ENCODE measurements at regions not wholly inside any gene's neighbourhood (a gene's known extent, or its start where the extent isn't known, plus 50 kb on each side); places are given as distances from the start of the nearest gene placed in this dataset.

DNA sequence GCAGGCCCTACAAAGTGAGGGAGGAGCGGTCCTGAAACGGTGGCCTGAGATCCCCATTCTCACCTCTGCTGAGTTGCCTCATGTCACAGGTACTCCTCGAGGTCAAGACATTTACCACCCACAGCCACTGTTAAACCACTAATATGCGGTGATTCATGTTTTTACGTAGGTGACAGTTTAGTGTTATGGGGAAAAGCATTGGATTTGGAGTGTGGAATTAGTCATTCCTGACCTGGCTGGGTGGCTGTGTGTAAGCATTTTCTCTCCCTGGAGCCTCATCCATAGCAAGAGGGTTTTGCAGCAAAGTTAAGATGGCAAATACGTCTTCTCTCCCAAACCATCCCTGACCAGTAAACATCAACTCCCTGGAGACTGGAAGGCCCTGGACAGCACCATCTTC is 57.8 kb upstream of the KCNJ6 start:
- Histone ChIP-seq H3K27me3 (ENCODE audit: insufficient read depth, low read length) (no peaks in the 10 kb centered on the region), H3K36me3 (ENCODE audit: control insufficient read depth in 1 of 2, insufficient read depth in 2 of 2, low read length in 2 of 2) (no peaks in the 10 kb centered on the region), H2AK5ac (ENCODE audit: low read length) (no peak overlapping the region), H3K9ac (ENCODE audit: low read length) (no peak overlapping the region), H3K27ac (ENCODE audit: low read depth, low read length) (no peak overlapping the region), H3K14ac (ENCODE audit: low read length) (no peak overlapping the region), H2BK5ac (ENCODE audit: low read depth, low read length, poor library complexity) (no peak overlapping the region), H3K23ac (ENCODE audit: low read length) (no peak overlapping the region), H3K79me2 (ENCODE audit: control insufficient read depth, insufficient read depth, low read length, poor library complexity) (no peaks in the 10 kb centered on the region), H3K18ac (ENCODE audit: low read length) (no peak overlapping the region), H3K4ac (ENCODE audit: low read depth, low read length) (no peak overlapping the region), H3K79me1 (ENCODE audit: low read length) (no peaks in the 10 kb centered on the region), H2AFZ (ENCODE audit: insufficient read depth, low read length, poor library complexity) (no peak overlapping the region), H3K4me1 (ENCODE audit: control insufficient read depth in 1 of 2, insufficient read depth in 2 of 2, low read length in 2 of 2) (no peaks in the 10 kb centered on the region), H3K9me3 (ENCODE audit: insufficient read depth, low read depth, low read length) (no peaks in the 10 kb centered on the region), H4K12ac (ENCODE audit: low read depth, low read length) (no peak overlapping the region), H3K4me3 (ENCODE audit: low read depth, low read length) (no peak overlapping the region), H4K8ac (ENCODE audit: low read depth, low read length) (no peak overlapping the region), H4K91ac (ENCODE audit: low read depth, low read length) (no peak overlapping the region), H3K4me2 (ENCODE audit: low read length) (no peak overlapping the region), H2BK12ac (ENCODE audit: low read length) (no peak overlapping the region), H2BK120ac (ENCODE audit: insufficient read depth, low read length, poor library complexity) (no peak overlapping the region)
- whole genome bisulfite sequencing (ENCODE audit: extremely low coverage, insufficient coverage, insufficient read length) = no CpG with 5 or more reads among the region's 6 CpGs
- peak; percentile 24 to 53 for DNase-seq

DNA sequence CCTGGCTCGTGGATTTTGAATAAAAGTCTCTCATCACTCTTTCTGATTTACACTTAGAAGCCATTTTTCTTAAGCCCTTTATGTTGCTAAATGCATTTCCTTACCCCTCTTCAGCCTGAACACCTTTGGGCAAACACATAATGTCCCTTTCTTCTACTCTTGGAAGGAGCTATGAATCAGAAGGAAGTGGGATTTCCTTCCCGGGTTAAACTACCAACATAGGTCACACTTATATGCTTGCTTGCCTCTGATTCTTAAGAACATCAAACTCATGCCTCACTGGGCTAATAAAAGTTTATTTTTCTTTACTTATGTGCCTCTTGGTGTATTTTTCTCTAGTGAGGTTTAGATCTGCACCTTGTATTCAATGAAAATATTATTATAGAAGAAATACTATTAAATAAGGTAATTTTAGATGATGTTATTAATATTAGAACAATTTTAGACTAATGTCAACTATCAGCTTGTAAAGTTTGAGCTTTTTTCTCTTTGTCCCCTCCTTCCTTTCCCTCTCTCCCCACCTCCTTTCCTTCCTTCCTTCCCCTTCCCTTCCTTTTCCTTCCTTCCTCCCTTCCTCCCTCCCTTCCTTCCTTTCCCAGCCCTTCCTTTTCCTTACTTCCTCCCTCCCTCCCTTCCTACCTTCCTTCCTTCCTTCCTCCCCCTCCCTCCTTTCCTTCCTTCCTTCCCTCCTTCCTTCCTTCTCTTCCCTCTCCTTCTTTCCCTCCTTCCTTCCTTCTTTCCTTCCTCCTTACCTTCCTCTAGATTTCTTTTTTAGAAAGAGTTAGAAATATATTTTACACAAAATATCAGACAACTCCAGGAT is 66.5 kb upstream of the KCNJ6 start:
- WGBS (ENCODE audit: extremely low coverage, insufficient coverage, insufficient read length) = no CpG with 5 or more reads among the region's 2 CpGs
- no peak overlapping the region for H2BK12ac ChIP-seq (ENCODE audit: low read length)
- no peaks in the 10 kb centered on the region for H3K79me2 ChIP-seq (ENCODE audit: control insufficient read depth, insufficient read depth, low read length, poor library complexity)

DNA sequence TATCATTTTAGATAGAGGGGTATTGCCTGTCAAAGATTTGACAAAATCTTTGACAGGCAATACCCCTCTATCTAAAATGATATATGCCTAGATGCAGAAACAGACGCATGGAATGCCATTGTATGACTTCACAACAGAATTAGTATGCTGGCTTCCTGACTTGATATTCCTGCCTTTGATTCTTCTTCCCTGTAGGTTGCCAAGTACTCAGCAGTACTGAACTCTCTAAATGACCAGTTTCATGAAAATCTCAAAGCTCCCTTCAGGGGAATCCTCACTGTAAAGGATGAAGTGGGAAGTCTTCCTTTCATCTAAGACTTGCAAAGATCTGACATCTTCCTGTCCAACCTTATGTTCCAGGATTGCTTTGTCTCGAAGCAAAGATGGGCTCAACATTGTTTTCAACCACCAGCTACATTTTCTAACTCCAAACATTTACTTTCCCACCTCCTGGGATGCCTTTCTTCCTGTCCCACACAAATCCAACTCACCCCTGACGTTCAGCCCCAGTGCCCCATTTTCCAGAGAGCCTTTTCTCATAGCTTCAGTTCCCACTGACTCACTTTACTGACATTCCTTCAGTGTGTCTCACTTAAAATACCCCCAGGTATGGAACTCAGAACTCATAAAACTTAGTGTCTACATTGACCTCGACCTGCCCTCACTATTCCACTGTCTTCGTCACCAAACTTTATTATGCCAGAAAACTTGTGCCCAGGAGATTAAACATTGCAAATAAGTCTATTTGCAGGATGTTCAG is 67.3 kb upstream of the KCNJ6 start:
- no peaks in the 10 kb centered on the region for H3K4me1 ChIP-seq (ENCODE audit: control insufficient read depth in 1 of 2, insufficient read depth in 2 of 2, low read length in 2 of 2)
- no peaks in the 10 kb centered on the region for H3K27me3 ChIP-seq (ENCODE audit: insufficient read depth, low read length)
- H3K14ac ChIP-seq (ENCODE audit: low read length) = no peak overlapping the region
- H3K4me2 ChIP-seq (ENCODE audit: low read length) = peak overlapping the region; percentile 30
- H2AK5ac ChIP-seq (ENCODE audit: low read length) = no peak overlapping the region
- WGBS (ENCODE audit: extremely low coverage, insufficient coverage, insufficient read length) = no CpG with 5 or more reads among the region's 5 CpGs
- no peak overlapping the region for H2AFZ ChIP-seq (ENCODE audit: insufficient read depth, low read length, poor library complexity)
- no peak overlapping the region for H4K8ac ChIP-seq (ENCODE audit: low read depth, low read length)
- H4K12ac ChIP-seq (ENCODE audit: low read depth, low read length) = no peak overlapping the region
- no peaks in the 10 kb centered on the region for H3K79me2 ChIP-seq (ENCODE audit: control insufficient read depth, insufficient read depth, low read length, poor library complexity)
- H3K9me3 ChIP-seq (ENCODE audit: insufficient read depth, low read depth, low read length) = no peaks in the 10 kb centered on the region
- H3K36me3 ChIP-seq (ENCODE audit: control insufficient read depth in 1 of 2, insufficient read depth in 2 of 2, low read length in 2 of 2) = no peaks in the 10 kb centered on the region
- H2BK5ac ChIP-seq (ENCODE audit: low read depth, low read length, poor library complexity) = no peak overlapping the region
- no peak overlapping the region for H4K91ac ChIP-seq (ENCODE audit: low read depth, low read length)
- H2BK120ac ChIP-seq (ENCODE audit: insufficient read depth, low read length, poor library complexity) = no peak overlapping the region
- no peaks in the 10 kb centered on the region for H3K79me1 ChIP-seq (ENCODE audit: low read length)
- peak; percentile 12 to 61 for DNase-seq
- H3K23ac ChIP-seq (ENCODE audit: low read length) = no peak overlapping the region
- no peak overlapping the region for H3K4me3 ChIP-seq (ENCODE audit: low read depth, low read length)
- no peak overlapping the region for H3K27ac ChIP-seq (ENCODE audit: low read depth, low read length)
- H3K4ac ChIP-seq (ENCODE audit: low read depth, low read length) = no peak overlapping the region
- H2BK12ac ChIP-seq (ENCODE audit: low read length) = no peak overlapping the region
- no peak overlapping the region for H3K18ac ChIP-seq (ENCODE audit: low read length)
- no peak overlapping the region for H3K9ac ChIP-seq (ENCODE audit: low read length)

More for the DNA sequence above, 66.5 kb upstream of the KCNJ6 start:
- H3K36me3 ChIP-seq (ENCODE audit: control insufficient read depth in 1 of 2, insufficient read depth in 2 of 2, low read length in 2 of 2) = no peaks in the 10 kb centered on the region
- no peak overlapping the region for H2BK120ac ChIP-seq (ENCODE audit: insufficient read depth, low read length, poor library complexity)
- no peak overlapping the region for H3K4me3 ChIP-seq (ENCODE audit: low read depth, low read length)
- H3K4me1 ChIP-seq (ENCODE audit: control insufficient read depth in 1 of 2, insufficient read depth in 2 of 2, low read length in 2 of 2) = no peaks in the 10 kb centered on the region
- H2BK5ac ChIP-seq (ENCODE audit: low read depth, low read length, poor library complexity) = no peak overlapping the region
- no peak overlapping the region for H2AK5ac ChIP-seq (ENCODE audit: low read length)
- no peak overlapping the region for H4K8ac ChIP-seq (ENCODE audit: low read depth, low read length)
- no peak for DNase-seq
- H3K4ac ChIP-seq (ENCODE audit: low read depth, low read length) = no peak overlapping the region
- no peaks in the 10 kb centered on the region for H3K27me3 ChIP-seq (ENCODE audit: insufficient read depth, low read length)
- H3K4me2 ChIP-seq (ENCODE audit: low read length) = no peak overlapping the region
- H4K91ac ChIP-seq (ENCODE audit: low read depth, low read length) = no peak overlapping the region
- no peak overlapping the region for H3K18ac ChIP-seq (ENCODE audit: low read length)
- no peaks in the 10 kb centered on the region for H3K79me1 ChIP-seq (ENCODE audit: low read length)
- H3K14ac ChIP-seq (ENCODE audit: low read length) = no peak overlapping the region
- H3K23ac ChIP-seq (ENCODE audit: low read length) = no peak overlapping the region
- no peaks in the 10 kb centered on the region for H3K9me3 ChIP-seq (ENCODE audit: insufficient read depth, low read depth, low read length)
- no peak overlapping the region for H4K12ac ChIP-seq (ENCODE audit: low read depth, low read length)
- H3K9ac ChIP-seq (ENCODE audit: low read length) = no peak overlapping the region
- no peak overlapping the region for H3K27ac ChIP-seq (ENCODE audit: low read depth, low read length)
- no peak overlapping the region for H2AFZ ChIP-seq (ENCODE audit: insufficient read depth, low read length, poor library complexity)

DNA sequence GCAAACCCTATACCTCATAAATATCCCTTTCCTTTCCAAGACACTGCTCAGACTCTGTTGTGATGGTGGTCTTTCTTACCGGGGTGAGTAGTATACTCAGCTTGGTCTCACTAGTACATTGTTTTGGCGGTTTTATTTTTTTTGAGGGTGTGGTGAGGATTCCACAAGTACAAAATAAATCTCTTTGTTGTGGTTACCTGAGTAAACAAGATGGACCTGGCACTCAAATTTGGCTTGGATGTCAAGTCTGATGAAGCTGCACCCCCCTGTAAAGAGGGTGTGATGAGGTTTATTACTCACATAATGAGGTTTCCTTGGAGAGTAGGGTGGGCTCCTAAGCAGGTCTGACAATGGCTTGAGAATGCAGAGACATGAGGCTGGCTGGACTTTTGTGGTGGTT is 68.2 kb upstream of the KCNJ6 start:
- Histone ChIP-seq H4K91ac (ENCODE audit: low read depth, low read length) (no peak overlapping the region), H3K4ac (ENCODE audit: low read depth, low read length) (no peak overlapping the region)
- WGBS (ENCODE audit: extremely low coverage, insufficient coverage, insufficient read length) = no CpG with 5 or more reads among the region's 2 CpGs

More for the DNA sequence above, 68.2 kb upstream of the KCNJ6 start:
- Histone ChIP-seq H3K79me2 (ENCODE audit: control insufficient read depth, insufficient read depth, low read length, poor library complexity) (no peaks in the 10 kb centered on the region), H3K4me1 (ENCODE audit: control insufficient read depth in 1 of 2, insufficient read depth in 2 of 2, low read length in 2 of 2) (no peaks in the 10 kb centered on the region), H2AFZ (ENCODE audit: insufficient read depth, low read length, poor library complexity) (no peak overlapping the region), H3K4me2 (ENCODE audit: low read length) (no peak overlapping the region), H3K9me3 (ENCODE audit: insufficient read depth, low read depth, low read length) (no peaks in the 10 kb centered on the region), H3K18ac (ENCODE audit: low read length) (no peak overlapping the region), H3K23ac (ENCODE audit: low read length) (no peak overlapping the region), H3K79me1 (ENCODE audit: low read length) (no peaks in the 10 kb centered on the region), H2BK120ac (ENCODE audit: insufficient read depth, low read length, poor library complexity) (no peak overlapping the region), H2BK5ac (ENCODE audit: low read depth, low read length, poor library complexity) (no peak overlapping the region), H3K36me3 (ENCODE audit: control insufficient read depth in 1 of 2, insufficient read depth in 2 of 2, low read length in 2 of 2) (no peaks in the 10 kb centered on the region), H2BK12ac (ENCODE audit: low read length) (no peak overlapping the region), H3K4me3 (ENCODE audit: low read depth, low read length) (no peak overlapping the region), H3K27ac (ENCODE audit: low read depth, low read length) (no peak overlapping the region), H3K14ac (ENCODE audit: low read length) (no peak overlapping the region), H2AK5ac (ENCODE audit: low read length) (no peak overlapping the region), H3K9ac (ENCODE audit: low read length) (no peak overlapping the region), H4K12ac (ENCODE audit: low read depth, low read length) (no peak overlapping the region), H3K27me3 (ENCODE audit: insufficient read depth, low read length) (no peaks in the 10 kb centered on the region), H4K8ac (ENCODE audit: low read depth, low read length) (no peak overlapping the region)
- no peak for DNase-seq

Measured in trophoblast cell (in vitro differentiated cells and primary cell).